Spinal cord (tissue), 9 donors: ENCODE measurements at regions not wholly inside any gene's neighbourhood (a gene's known extent, or its start where the extent isn't known, plus 50 kb on each side); places are given as distances from the start of the nearest gene placed in this dataset.
A peak's percentile ranks its signal among the peaks of the same experiment; 100 is the strongest.
"Not testable (repeated sequence)": the region's sequence is repeated elsewhere in the genome, so short reads cannot be mapped to it uniquely, and the experiment has no call there.

ENCODE experiments used
- DNase-seq, 6 donors: peaks; one replicate each; pipeline versions ENCODE4 v3.0.0 to v3.0.0-alpha.2; 2013 to 2015; ENCODE audit warnings: low spot score in 6 of 6, low read depth in 4 of 6
- H3K27ac ChIP-seq: one replicate; pipeline ENCODE4 v1.5.1; 2013; ENCODE audit warnings: low read depth, low read length, control low read depth
- H3K27me3 ChIP-seq: one replicate; pipeline ENCODE4 v1.6.1; 2013; ENCODE audit warnings: low read length; ENCODE audit not compliant: control insufficient read depth, insufficient read depth
- H3K36me3 ChIP-seq: one replicate; pipeline ENCODE4 v1.6.1; 2013; ENCODE audit warnings: low read length; ENCODE audit not compliant: control insufficient read depth, insufficient read depth
- H3K4me1 ChIP-seq: one replicate; pipeline ENCODE4 v1.6.1; 2013; ENCODE audit warnings: low read length; ENCODE audit not compliant: control insufficient read depth, insufficient read depth
- H3K4me3 ChIP-seq: one replicate; pipeline ENCODE4 v1.5.1; 2013; ENCODE audit warnings: low read depth, low read length, control low read depth
- H3K9me3 ChIP-seq: one replicate; pipeline ENCODE4 v1.6.1; 2013; ENCODE audit warnings: low read length; ENCODE audit not compliant: control insufficient read depth, insufficient read depth
- WGBS: methylation state at CpG from one replicate; pipeline ENCODE4 v1.1.5; 2013; ENCODE audit warnings: missing lambda C conversion rate; ENCODE audit not compliant: insufficient coverage; 5-methylcytosine and 5-hydroxymethylcytosine counted together
- donor health status: healthy.

DNA sequence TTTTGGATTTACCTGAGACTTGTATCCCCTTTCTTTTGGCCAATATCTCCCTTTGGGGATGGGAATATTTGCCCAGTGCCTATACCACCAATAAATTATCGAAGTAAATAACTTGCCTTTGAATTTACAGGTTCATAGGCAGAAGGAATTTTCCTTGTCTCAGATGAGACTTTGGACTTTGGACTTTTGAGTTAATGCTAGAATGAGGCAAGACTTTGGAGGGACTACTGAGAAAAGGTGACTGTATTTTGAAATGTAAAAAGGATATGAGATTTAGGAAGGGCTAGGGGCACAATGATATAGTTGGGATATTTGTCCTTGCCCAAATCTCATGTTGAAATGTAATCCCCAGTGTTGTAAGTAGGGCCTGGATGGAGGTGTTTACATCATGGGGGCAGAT is 384.5 kb upstream of the GHITM start:
- H3K4me3 ChIP-seq = no peak overlapping the region
- H3K4me1 ChIP-seq = no peaks in the 10 kb centered on the region
- H3K27ac ChIP-seq = no peak overlapping the region
- H3K9me3 ChIP-seq = peaks cover 4% of the 10 kb centered on the region
- H3K27me3 ChIP-seq = no peaks in the 10 kb centered on the region
- no CpG with 5 or more reads among the region's 1 CpG for WGBS
- H3K36me3 ChIP-seq = no peaks in the 10 kb centered on the region
- DNase-seq = no peak

- H3K27ac ChIP-seq = no peak overlapping the region
- no peak for DNase-seq
- no CpG with 5 or more reads among the region's 2 CpGs for WGBS
Measured at GRCh38 chr10:83760142-83760541, 379.2 kb upstream of the GHITM start.

DNA sequence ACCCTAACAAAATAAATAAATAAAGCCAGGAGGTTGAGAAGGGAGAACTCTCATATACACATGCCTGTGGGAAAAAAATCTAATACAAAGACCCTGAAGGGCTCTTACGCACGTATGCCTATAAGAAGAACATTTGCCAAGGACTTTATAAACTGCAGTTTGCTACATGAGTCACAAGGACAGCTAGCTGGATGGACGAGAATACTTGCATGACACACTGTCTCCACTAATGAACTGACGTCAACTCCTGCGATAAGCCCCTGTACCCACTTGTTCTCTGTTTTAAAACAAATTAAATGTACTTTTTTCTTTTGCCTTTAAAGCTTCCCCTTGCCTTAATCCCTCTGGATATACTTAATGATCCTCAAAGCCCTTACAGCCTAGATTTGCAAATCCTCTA is 374.6 kb upstream of the GHITM start:
- H3K27ac ChIP-seq = no peak overlapping the region
- H3K9me3 ChIP-seq = no peaks in the 10 kb centered on the region
- H3K4me1 ChIP-seq = no peaks in the 10 kb centered on the region
- no peaks in the 10 kb centered on the region for H3K36me3 ChIP-seq
- 94% methylated on average over 5 of the region's 5 CpGs for WGBS
- no peak overlapping the region for H3K4me3 ChIP-seq
- DNase-seq = peak in 1 of 6 donors; percentile 1
- H3K27me3 ChIP-seq = no peaks in the 10 kb centered on the region

More at GRCh38 chr10:83760142-83760541, 379.2 kb upstream of the GHITM start:
- H3K4me3 ChIP-seq = no peak overlapping the region
- H3K27me3 ChIP-seq = no peaks in the 10 kb centered on the region
- no peaks in the 10 kb centered on the region for H3K4me1 ChIP-seq
- no peaks in the 10 kb centered on the region for H3K9me3 ChIP-seq
- no peaks in the 10 kb centered on the region for H3K36me3 ChIP-seq

GRCh38 chr10:83765731-83766130 is 373.6 kb upstream of the GHITM start:
- Histone ChIP-seq H3K9me3 (no peaks in the 10 kb centered on the region), H3K27ac (no peak overlapping the region), H3K4me3 (no peak overlapping the region), H3K4me1 (no peaks in the 10 kb centered on the region), H3K27me3 (no peaks in the 10 kb centered on the region), H3K36me3 (no peaks in the 10 kb centered on the region)
- no peak for DNase-seq
- no CpG with 5 or more reads among the region's 2 CpGs for WGBS

DNA sequence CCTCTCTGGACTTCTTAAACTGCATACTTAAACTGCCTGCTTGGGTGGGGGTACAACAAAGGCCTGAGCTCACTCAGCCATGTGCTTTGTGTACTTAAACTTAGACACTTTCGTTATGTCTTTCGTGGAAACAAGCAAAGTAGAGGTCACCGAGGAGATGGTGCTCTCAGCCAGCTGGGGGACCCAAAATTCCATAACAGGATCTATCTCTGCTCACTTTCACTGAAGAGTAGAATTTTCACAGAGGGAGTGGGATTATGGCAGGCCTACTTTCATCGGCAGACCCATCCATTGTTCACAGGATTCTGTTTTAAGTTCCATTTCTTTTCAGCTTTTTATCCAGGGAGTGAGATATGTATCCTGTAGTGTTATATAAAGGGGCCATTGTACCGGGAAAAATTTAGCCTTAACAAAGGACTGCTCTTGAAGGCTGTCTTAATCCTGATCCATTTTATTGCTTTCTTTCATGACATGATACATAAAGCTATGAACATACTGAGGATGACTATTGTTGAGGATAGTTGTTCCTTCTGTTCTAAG is 370.0 kb upstream of the GHITM start:
- Histone ChIP-seq H3K4me1 (no peaks in the 10 kb centered on the region), H3K4me3 (no peak overlapping the region), H3K9me3 (peaks cover 1% of the 10 kb centered on the region), H3K36me3 (no peaks in the 10 kb centered on the region), H3K27ac (no peak overlapping the region), H3K27me3 (no peaks in the 10 kb centered on the region)
- DNase-seq = peak in 1 of 6 donors; percentile 8
- 40% methylated on average over 1 of the region's 5 CpGs for WGBS

DNA sequence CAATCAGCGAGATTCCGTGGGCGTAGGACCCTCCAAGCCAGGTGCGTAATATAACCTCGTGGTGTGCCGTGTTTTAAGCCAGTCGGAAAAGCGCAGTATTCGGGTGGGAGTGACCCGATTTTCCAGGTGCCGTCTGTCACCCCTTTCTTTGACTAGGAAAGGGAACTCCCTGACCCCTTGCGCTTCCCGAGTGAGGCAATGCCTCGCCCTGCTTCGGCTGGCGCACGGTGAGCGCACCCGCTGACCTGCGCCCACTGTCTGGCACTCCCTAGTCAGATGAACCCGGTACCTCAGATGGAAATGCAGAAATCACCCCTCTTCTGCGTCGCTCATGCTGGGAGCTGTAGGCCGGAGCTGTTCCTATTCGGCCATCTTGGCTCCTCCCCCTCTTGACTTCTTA is 352.6 kb upstream of the GHITM start:
- H3K4me1 ChIP-seq, H3K27me3 ChIP-seq, H3K4me3 ChIP-seq, DNase-seq, H3K36me3 ChIP-seq, H3K9me3 ChIP-seq, H3K27ac ChIP-seq: not testable (repeated sequence)
- WGBS = 97% methylated on average over 20 of the region's 25 CpGs

- H3K4me1 ChIP-seq = no peaks in the 10 kb centered on the region
- no peaks in the 10 kb centered on the region for H3K27me3 ChIP-seq
- no peak overlapping the region for H3K27ac ChIP-seq
- no peaks in the 10 kb centered on the region for H3K36me3 ChIP-seq
- DNase-seq = no peak
- no peak overlapping the region for H3K4me3 ChIP-seq
- peaks cover 2% of the 10 kb centered on the region for H3K9me3 ChIP-seq
Measured at GRCh38 chr10:83801983-83802382, 337.3 kb upstream of the GHITM start.

GRCh38 chr10:83806717-83807116 is 332.6 kb upstream of the GHITM start:
- H3K4me3 ChIP-seq = no peak overlapping the region
- DNase-seq = no peak
- H3K9me3 ChIP-seq = no peaks in the 10 kb centered on the region
- H3K4me1 ChIP-seq = no peaks in the 10 kb centered on the region
- no peaks in the 10 kb centered on the region for H3K27me3 ChIP-seq
- no peaks in the 10 kb centered on the region for H3K36me3 ChIP-seq
- no peak overlapping the region for H3K27ac ChIP-seq

- WGBS = no CpG with 5 or more reads among the region's 2 CpGs
- H3K4me1 ChIP-seq = no peaks in the 10 kb centered on the region
- DNase-seq = no peak
Measured at GRCh38 chr10:83809001-83809400, 330.3 kb upstream of the GHITM start.

GRCh38 chr10:83816942-83817341 is 322.4 kb upstream of the GHITM start:
- Histone ChIP-seq H3K27ac (no peak overlapping the region), H3K4me1 (no peaks in the 10 kb centered on the region), H3K4me3 (no peak overlapping the region), H3K9me3 (no peaks in the 10 kb centered on the region), H3K36me3 (no peaks in the 10 kb centered on the region), H3K27me3 (no peaks in the 10 kb centered on the region)
- 92% methylated on average over 2 of the region's 2 CpGs for WGBS
- DNase-seq = no peak

More at GRCh38 chr10:83809001-83809400, 330.3 kb upstream of the GHITM start:
- H3K36me3 ChIP-seq = no peaks in the 10 kb centered on the region
- no peak overlapping the region for H3K27ac ChIP-seq
- no peaks in the 10 kb centered on the region for H3K9me3 ChIP-seq
- no peaks in the 10 kb centered on the region for H3K27me3 ChIP-seq
- no peak overlapping the region for H3K4me3 ChIP-seq
